ENCODE measurements at regions not wholly inside any gene's neighbourhood (a gene's known extent, or its start where the extent isn't known, plus 50 kb on each side); places are given as distances from the start of the nearest gene placed in this dataset.
A peak's percentile ranks its signal among the peaks of the same experiment; 100 is the strongest.

- no peak for DNase-seq
- Histone ChIP-seq H3K36me3 (ENCODE audit: low read depth) (no peaks in the 10 kb centered on the region), H3K9me3 (no peaks in the 10 kb centered on the region), H3K4me1 (ENCODE audit: low read depth) (no peaks in the 10 kb centered on the region), H3K4me3 (no peak overlapping the region)
- no peak for ATAC-seq
- intact Hi-C loops (cut with DNase I, micrococcal nuclease), result no loop called here
- no peak for TF ChIP-seq CTCF (IDR thresholded peaks at IDR 0.05)
Observed at GRCh38 chr3:135539854-135540253, 425.7 kb upstream of the PPP2R3A start.

- H3K4me1 ChIP-seq (ENCODE audit: low read depth), result no peaks in the 10 kb centered on the region
- ATAC-seq, result no peak
- no peak for TF ChIP-seq CTCF (IDR thresholded peaks at IDR 0.05)
- H3K4me3 ChIP-seq, result no peak overlapping the region
- DNase-seq, result no peak
- no peaks in the 10 kb centered on the region for H3K9me3 ChIP-seq
- intact Hi-C loops (cut with DNase I, micrococcal nuclease), result no loop called here
- H3K36me3 ChIP-seq (ENCODE audit: low read depth), result no peaks in the 10 kb centered on the region
Observed at GRCh38 chr3:135549928-135550494, 415.5 kb upstream of the PPP2R3A start.

- DNase-seq (no peak), ATAC-seq (no peak)
- no peaks in the 10 kb centered on the region for H3K9me3 ChIP-seq
- intact Hi-C loops (cut with DNase I, micrococcal nuclease), result no loop called here
- no peak for TF ChIP-seq CTCF (IDR thresholded peaks at IDR 0.05)
- H3K36me3 ChIP-seq (ENCODE audit: low read depth), result no peaks in the 10 kb centered on the region
- H3K4me3 ChIP-seq, result no peak overlapping the region
- H3K4me1 ChIP-seq (ENCODE audit: low read depth), result no peaks in the 10 kb centered on the region
Observed at GRCh38 chr3:135556174-135556573, 409.4 kb upstream of the PPP2R3A start.

GRCh38 chr3:135558150-135558783 lies 407.3 kb upstream of the PPP2R3A start:
- peak in 1 of 3 donors; percentile 9 for DNase-seq
- peak; percentile 51 for ATAC-seq
- intact Hi-C loops (cut with DNase I, micrococcal nuclease), result no loop called here
- Histone ChIP-seq H3K36me3 (ENCODE audit: low read depth) (no peaks in the 10 kb centered on the region), H3K4me1 (ENCODE audit: low read depth) (no peaks in the 10 kb centered on the region), H3K4me3 (no peak overlapping the region), H3K9me3 (no peaks in the 10 kb centered on the region)
- TF ChIP-seq CTCF (IDR thresholded peaks at IDR 0.05), result no peak

GRCh38 chr3:135558906-135559305 lies 406.6 kb upstream of the PPP2R3A start:
- Histone ChIP-seq H3K4me3 (no peak overlapping the region), H3K36me3 (ENCODE audit: low read depth) (no peaks in the 10 kb centered on the region), H3K9me3 (no peaks in the 10 kb centered on the region), H3K4me1 (ENCODE audit: low read depth) (no peaks in the 10 kb centered on the region)
- intact Hi-C loops (cut with DNase I, micrococcal nuclease), result no loop called here
- TF ChIP-seq CTCF (IDR thresholded peaks at IDR 0.05), result no peak
- ATAC-seq (no peak), DNase-seq (no peak)

Measured in mucosa of descending colon (tissue), 3 donors.